GM04504 (cell line): ENCODE measurements at regions not wholly inside any gene's neighbourhood (a gene's known extent, or its start where the extent isn't known, plus 50 kb on each side); places are given as distances from the start of the nearest gene placed in this dataset.

Source experiments
- DNase-seq: peaks from one replicate; pipeline ENCODE4 v3.0.0-alpha.2; 2012; ENCODE audit warnings: low read depth

DNA sequence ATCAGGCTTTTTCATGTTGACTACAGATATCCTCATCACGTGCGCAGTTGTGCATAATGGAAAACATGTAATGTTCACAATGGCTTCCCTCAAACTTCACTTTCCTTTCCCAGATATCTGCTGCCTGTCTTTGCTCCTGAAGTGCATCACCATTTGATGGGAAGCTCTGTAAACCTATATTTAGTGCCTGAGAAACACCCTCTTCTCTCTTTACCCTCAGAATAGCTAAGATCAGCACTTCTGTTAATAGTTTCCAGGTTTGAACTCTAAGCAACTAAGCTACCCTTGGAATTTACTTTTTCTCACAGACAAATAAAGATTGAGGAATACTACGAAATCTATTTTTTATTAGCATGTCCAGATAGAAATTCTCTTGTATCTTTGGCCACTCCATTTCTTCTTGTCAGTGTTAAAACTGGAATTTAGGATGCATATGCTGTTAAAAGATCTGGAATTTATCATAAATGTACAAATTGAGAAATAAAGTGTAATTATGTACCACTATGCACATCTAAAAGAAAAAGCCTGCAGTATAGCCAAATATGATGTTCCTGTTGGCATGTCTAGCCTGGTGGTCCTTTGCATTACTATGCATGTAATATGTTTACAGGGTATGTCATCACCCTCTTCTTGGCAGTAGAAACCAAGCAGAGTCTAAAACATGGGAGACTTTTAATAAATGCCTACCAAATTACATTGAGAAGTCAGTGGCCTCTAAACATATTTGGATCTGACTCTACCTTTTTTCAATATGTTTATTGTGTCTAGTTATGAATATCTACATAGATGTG, 278.7 kb downstream of the FIGN start:
- no peak for DNase-seq

DNA sequence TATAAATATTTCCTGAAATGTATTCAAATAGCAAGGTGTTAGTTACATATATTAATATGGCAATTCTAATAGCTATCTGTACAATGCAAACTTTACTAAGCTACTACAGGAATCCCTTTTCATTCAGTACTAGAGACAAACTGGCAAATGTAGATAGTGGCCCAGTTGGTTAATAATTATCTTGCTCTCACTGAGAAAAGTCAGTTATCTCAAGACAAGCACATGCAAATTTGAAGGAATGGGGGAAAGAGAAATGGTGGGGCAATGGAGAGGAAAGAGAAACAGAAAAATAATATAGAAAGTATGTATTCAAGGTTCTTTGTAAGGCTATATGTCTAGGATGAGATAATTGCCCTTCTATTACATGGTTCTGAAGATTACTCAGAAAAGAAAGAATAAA, 280.0 kb downstream of the FIGN start:
- no peak for DNase-seq

DNA sequence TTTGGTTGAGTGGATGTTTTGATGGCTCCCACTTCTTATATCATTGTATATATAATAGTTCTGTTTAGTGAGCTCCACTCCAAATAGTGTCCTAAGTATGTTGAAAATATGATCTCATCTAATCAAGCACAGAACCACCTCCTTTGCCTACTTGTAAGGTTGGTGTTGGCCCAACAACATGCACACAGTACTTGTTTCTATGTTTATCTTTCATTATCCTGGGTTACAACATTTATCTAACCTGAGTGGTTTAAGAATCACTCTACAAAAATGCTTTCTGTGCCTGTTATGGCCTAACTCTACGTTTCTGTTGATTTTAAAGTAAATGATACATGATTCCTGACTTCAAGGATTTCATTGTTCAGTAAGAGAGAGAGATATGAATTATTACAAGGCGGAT, 281.9 kb downstream of the FIGN start:
- no peak for DNase-seq

DNA sequence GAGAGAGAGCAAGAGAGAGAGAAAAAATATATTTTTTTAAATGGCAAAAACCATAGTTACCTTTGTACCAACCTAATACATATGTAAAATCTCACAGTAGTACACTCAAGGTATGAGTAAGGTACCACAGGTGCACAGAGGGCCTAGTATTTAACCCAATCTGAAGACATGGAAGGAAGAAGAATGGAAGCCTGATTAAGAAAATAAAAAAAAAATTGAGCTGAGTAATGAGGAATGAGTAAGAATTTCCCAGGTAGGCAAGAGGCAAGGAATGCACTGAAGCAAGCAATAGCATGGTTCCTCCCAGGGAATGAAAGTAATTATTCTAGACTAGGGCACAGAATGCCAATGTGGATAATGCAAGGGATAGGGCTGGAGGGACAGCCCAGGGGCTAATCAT, 294.2 kb downstream of the FIGN start:
- no peak for DNase-seq

DNA sequence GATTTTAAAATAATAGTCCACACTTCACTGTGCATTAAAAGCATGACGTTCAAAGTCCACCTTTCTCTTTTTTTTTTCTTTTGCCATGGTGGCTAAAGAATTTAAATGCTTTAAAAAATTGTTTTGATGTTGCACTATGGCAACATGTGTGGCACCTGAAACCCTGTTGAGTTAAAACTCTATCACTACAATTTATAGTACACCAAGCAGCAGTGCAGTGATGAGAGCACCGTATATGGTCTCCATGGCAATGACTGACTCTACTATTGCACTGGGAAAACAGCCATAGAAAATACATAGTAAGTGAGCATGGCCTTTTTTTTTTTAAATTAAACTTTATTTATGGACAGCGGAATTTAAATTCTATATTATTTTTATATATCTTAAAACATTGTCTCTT, 298.8 kb downstream of the FIGN start:
- DNase-seq = no peak

DNA sequence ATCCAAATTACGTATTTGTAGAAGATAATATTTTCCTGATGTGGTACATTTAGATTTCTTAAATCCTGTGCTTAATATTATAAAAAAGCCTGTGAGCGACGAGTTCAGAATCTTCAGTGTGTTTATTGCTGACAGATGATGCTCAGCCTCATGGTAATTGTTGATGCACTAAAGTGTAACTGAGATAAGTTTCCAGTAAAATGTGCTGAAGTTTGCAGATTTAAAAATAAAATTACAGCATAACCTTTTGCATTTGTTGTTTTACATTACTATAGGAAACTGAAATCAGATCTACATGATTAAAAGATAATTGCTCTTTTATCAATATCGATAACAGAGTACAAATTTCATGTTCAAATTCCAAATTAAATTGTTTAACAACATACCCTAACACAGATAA, 307.6 kb downstream of the FIGN start:
- no peak for DNase-seq

DNA sequence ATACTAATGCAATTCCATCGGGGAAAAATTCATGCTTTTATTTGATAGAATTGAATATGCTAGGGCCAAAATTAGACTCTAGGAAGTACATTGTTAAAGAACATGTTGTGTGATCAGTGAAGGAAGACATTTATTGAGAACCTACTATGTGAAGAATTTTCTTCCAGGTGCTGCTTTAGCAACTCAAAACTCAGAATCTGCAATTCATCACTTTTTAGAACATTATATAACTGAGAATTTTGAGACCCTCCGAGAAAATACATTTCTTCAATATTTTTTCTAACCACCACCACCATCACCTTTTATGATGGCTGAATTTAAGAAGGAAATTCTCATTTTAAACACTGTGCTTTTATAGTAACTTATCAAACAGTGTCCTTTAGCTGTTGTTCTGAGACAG, 315.2 kb downstream of the FIGN start:
- DNase-seq = no peak

DNA sequence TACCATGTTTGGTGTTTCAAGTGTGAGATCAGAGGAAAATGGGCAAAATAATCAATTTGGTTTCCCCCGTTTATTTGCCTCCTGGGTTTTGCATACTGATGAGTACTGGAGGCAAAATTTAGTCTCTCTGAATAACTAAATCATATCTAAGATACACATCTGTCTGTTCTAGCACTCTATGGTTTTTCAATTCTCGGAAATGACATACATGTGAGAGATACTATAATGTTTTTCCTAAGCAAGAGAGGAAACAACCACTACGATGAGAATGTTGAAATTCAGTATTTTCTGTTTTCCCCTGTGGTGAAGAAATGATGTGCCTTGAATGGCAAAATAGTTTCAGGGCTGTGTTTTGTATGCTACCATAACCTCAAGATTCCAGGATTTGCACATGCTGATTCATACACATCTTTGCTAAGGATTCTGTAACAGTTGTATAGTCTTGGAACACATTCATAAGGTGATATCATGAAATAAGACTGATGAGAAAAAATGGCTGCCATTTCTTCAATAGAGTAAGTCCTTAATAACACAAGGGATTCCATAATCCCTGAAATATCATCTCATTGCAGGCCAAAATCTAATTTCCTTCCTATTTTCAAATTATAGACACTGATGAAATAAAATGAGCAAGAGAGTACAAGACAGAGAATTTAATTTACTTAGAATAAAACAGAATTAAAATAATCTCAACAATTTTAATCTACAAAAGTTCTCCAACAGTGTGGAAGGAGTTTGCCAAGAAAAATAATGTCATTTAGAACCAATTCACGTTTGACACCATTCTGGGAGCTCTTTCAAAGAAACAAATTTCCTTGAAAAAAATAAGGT, 316.6 kb downstream of the FIGN start:
- no peak for DNase-seq

DNA sequence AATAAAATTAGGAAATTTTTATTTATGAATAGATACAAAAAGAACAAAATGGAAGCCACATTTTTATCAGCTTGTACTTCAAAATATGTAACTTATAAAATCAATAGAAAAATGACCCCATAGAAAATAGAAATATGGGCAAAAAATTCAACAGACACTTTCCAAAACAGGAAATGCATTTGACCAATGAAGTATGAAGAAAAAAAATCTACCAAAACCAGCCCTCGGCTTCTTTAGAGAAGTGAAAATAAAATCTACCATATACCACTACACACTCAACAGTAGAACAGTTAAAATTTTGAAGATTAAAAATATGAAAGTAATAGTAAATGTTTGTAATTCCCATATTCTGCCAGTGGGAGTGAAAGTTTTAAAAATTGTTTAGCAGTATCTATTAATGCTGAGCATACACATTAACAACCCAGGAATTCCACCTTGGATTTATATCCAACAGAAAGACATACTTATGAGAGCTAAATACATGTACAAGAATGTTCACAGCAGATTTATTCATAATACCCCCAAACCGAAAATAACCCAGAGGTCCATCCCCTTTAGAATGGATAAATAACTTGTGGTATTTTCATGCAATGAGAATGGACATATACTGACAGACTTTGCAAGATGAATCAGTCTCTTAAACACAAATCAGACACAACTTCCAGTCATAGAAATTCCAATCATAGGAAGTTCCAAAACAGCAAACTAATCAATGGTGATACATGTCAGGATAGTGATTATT, 318.0 kb downstream of the FIGN start:
- DNase-seq = no peak

DNA sequence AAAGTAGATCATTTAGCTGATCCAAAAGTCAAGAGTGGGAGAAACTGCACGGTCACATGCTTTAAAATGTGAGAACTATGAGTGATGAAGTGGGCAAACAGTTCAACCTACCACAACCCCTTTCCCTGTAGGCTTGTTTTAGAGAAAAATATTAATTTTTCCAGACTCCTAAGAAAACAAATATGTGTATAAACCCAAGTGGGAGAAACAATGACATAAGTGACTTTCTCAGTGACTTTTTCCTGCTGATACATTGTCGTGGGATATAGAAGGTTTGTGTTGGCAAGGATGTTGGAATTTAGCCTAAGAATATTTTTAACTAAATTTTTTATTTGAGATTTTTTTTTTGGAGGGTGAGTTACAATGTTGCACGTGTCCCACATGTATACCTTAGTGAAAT, 321.7 kb downstream of the FIGN start:
- DNase-seq = no peak

DNA sequence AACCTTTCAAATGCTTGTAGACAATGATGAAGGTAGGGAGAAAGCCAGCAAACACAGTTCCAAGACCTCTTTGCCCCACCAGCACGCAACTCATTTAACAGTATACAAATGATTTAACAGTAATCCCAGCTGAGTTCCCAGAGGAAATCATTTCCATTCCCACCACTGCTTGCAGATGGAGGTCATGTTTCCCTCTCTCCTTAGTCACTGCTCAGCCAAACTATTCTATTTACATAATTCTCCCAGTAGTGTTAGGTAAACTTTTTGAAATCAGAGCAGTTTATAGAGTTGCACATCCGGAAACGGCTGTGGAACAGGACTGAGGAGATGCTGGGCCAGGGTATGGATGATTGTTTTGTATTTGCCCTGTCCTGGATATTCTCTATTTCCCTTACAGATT, 328.5 kb downstream of the FIGN start:
- no peak for DNase-seq

DNA sequence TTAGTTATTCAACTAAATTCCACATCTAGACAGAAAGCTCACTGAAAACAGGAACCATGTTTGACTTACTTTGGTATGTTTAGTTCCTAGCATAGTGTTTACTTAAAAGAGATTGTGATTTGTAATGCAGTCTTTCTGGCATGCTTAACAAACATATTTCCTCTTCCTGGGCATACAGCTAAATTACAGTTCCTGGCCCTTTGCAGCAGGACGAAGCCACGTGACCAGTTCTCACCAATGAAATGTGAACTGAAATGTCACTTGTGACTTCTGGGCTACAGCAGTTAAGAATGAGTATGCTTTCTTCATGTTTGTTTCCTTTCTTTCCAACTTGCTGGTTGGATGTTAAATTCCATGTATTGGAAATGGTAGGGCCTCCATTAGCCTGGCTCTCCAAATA, 330.5 kb downstream of the FIGN start:
- DNase-seq = no peak

DNA sequence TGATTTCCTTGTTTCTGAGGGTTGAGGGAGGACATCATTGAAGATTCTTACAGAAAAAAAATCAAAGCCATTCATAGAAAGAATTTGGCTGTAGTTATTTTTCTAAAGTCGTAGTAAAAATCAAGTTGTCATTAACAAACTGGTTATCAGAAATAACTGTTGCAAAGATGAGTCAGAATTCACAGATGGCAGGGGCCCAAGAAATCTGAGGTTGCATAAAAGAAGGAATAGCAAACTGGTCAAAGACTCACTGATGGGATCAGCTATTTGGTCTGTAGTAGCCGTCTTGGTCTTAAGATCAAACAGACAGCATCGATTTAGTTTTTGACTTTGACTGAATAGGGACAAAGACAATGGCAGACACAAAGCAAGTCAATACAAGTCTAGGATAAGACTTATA, 334.3 kb downstream of the FIGN start:
- DNase-seq = no peak

DNA sequence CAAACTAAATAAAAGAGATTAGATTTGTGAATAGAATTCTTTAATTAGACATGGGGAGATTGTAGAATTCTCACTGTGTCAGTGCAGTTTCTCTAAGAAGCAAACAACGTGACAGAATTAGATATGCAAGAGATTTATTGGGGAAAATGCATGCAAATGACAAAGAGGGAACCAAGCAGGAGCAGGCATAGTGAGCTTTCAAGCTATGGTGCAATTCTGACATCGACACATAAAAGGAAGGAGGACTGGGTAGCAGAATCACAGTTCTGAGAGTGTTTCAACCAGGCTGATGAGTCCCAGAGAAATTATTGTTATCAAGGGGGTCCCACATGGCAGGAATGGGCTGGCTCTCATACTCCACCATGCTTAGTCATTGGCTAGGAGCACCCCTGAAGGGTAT, 338.4 kb downstream of the FIGN start:
- DNase-seq = no peak

DNA sequence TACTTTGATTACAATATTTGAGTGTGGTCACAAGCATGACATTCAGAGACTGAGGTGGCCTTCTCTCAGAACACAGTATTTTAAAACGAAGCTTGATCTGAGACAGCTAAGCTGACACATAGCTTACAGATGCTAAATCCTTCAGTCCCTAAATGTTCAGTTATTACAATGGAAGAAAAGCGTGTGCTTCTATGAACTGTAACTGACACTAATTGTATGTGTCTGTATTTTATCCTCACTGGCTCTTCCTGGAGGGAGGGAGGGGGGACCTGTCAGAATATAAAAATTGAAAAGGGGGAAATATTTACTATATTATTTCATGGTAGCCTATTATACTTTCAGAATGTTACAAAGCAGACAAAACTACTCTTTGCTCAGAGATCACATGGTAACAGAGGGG, 340.2 kb downstream of the FIGN start:
- DNase-seq = no peak

DNA sequence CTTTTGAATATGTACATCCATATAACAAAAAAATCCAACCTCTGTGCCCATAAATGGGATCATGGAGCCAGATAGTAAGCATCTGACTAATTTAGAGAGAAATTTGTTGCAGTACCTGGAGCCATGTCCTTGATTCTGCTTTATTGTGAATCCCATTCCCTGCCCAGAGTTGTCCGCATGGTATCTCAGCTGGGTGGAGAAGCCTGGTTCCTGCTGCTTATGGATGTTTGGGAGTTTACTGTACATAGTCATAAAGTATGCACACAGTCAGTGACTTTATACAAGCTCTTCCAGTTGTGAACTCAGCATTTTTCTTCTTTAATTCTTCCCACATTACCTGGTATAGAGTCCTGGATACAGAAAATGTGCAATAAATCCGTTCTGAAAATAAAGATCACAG, 346.0 kb downstream of the FIGN start:
- DNase-seq = no peak

DNA sequence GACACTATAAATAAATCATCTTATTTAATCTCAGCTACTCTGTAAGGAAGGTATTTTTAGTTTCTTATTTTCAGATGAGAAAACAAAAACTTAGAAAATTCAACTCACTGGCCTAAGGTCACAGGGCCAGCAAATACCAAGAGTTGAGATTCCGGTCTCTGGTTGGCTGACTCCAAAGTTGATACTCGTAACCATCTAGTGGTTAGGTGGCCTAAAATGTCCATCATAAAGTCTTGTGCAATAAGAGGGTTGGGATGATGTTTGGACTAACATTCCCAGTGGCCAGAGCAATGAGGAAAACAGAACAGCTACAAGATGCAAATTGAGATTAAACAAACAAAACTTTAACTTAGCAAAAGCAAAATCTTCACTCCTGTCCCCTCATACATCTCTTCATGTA, 360.3 kb downstream of the FIGN start:
- no peak for DNase-seq

DNA sequence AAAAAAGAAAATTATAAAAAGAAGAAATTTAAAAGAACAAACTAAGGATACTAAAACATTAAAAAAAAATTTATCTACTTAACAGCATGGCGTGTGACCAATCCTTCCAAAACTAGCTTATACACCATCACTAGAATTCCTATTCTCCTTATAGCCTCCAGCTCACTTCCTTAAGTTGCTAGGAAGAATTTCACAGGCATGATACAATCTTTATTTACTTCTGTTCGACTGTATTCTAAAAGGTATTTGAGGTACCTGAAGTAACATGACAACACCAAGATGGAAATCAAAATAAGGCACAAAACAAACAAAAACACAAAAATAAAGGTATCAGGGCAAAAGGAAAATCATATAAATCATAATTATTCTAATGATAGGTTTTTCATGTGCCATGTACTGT, 360.7 kb downstream of the FIGN start:
- DNase-seq = no peak

DNA sequence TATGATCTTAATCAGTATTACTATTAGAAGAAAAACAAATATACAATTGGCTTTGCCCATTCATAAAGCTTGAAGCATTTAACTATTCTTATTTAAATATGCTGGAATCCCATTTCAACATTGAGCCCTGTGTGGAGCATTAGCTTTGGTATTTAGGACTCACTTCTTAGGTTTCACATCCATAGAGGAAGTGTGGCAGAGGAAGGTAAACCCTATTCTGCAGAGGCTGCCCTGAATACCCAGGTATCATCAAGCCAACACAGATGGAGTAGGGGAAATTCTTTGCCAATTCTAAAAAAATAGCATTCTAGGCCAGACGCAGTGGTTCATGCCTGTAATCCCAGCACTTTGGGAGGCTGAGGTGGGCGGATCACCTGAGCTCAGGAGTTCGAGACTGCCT, 361.5 kb downstream of the FIGN start:
- no peak for DNase-seq

DNA sequence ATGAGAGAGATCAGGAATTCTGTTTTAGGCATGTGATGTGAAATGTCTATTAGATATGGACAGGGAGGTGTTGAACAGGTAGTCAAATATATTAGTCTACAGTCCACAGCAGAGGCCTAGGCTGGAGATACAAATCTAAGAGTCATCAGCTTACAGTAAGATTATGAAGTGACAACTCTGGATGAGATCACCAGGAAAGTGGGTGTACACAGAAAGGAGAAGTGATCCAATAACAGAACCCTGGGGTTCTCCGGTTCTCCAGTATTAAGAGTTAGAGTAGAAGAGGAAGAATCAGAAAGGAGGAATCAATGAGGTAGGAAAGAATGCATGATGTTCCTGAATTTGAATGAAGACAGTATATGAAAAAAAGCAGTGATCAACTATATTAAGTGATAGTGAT, 362.3 kb downstream of the FIGN start:
- no peak for DNase-seq

DNA sequence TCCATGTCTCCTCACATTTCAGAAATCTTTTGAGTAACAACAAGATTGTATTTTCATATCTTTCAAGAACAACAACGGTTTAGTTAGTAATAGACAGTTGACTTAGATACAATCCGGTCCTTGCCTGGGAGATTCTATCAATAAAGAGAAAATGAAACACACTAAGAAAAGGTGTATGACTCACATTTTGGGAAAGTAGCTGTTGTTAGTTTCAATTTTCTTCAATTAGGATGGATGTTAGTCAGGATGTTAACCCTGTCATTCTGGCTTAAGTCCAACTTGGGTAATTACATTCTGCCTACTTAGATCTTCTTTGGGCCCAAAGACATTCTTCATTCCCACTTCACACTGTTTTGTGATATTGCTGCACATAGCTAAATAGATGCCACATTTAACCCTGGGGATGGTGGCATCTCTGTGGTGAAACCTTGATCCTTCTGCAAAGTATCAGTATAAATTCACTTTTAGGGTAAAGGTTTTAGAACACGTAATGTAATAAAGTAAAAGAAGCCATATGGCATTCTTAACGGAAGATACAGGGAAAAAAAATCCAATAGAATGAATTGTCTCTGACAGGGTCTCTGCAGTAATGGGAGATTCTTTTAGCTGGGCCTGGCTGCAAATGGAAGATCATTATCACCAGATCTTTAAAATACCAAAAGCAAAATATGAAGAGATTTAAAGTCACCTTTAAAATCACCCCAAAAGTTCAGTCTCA, 365.5 kb downstream of the FIGN start:
- DNase-seq = no peak

DNA sequence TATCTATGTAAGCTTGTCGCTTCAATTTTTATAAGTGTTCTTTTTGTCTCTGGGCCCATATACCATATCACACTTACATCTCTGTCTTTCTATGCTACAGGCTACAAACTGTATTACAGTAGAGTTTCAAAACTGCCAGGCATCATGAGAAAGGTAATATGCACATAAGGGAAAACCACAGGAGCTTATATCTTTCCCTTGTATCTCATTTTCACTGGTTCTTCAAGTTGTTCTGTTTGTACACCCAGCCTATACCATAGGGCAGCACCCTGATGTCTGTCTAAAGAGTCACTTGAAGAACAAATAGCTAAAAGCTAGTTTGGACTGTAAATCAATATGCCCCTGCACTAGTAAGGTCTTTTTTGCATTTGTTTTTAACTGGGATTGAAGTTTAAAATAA, 366.7 kb downstream of the FIGN start:
- DNase-seq = no peak
